SK-N-SH (cell line): ENCODE measurements at regions not wholly inside any gene's neighbourhood (a gene's known extent, or its start where the extent isn't known, plus 50 kb on each side); places are given as distances from the start of the nearest gene placed in this dataset.

Source experiments
- CTCF ChIP-seq: fragments of 200-600 bp; sonication (generic); IDR thresholded peaks from 2 replicates; pipeline ENCODE4 v1.6.1; 2017; ENCODE audit warnings: antibody characterized with exemption, mild to moderate bottlenecking, moderate library complexity
- ELF1 ChIP-seq: IDR thresholded peaks from 2 replicates; pipeline ENCODE4 v1.4.0; 2012
- EP300 ChIP-seq, 2 experiments: IDR thresholded peaks; 2 replicates each; pipeline versions ENCODE4 v1.4.0 to v1.6.1; 2012; ENCODE audit warnings: borderline replicate concordance in 1 of 2, low read depth in 1 of 2, low read length in 1 of 2
- EZH2phosphoT487 ChIP-seq: fragments of 200-600 bp; sonication (generic); IDR thresholded peaks from 2 replicates; pipeline ENCODE4 v1.6.1; 2017; ENCODE audit warnings: low read depth, mixed run types, mild to moderate bottlenecking, antibody characterized with exemption, moderate library complexity, borderline replicate concordance
- FOXM1 ChIP-seq: IDR thresholded peaks from 2 replicates; pipeline ENCODE4 v1.4.0; 2012; ENCODE audit warnings: low read depth, mild to moderate bottlenecking
- MAX ChIP-seq: IDR thresholded peaks from 2 replicates; pipeline ENCODE4 v1.4.0; 2012; ENCODE audit warnings: low read depth
- NFIC ChIP-seq: IDR thresholded peaks from 2 replicates; pipeline ENCODE4 v1.4.0; 2012; ENCODE audit warnings: borderline replicate concordance
- NRF1 ChIP-seq: IDR thresholded peaks from 2 replicates; pipeline ENCODE4 v1.6.1; 2012; ENCODE audit warnings: low read depth, mild to moderate bottlenecking, low read length
- POLR2AphosphoS5 ChIP-seq: IDR thresholded peaks from 2 replicates; pipeline ENCODE4 v1.6.1; 2012; ENCODE audit warnings: low read depth, low read length
- RAD21 ChIP-seq: IDR thresholded peaks from 2 replicates; pipeline ENCODE4 v1.6.1; 2012; ENCODE audit warnings: mild to moderate bottlenecking, low read length
- RFX5 ChIP-seq: IDR thresholded peaks from 2 replicates; pipeline ENCODE4 v1.6.1; 2012; ENCODE audit warnings: mild to moderate bottlenecking, improper control_type of control experiment, low read length
- SMC3 ChIP-seq: IDR thresholded peaks from 2 replicates; pipeline ENCODE4 v1.6.1; 2012; ENCODE audit warnings: low read depth, low read length, improper control_type of control experiment
- TAF1 ChIP-seq: IDR thresholded peaks from 2 replicates; pipeline ENCODE4 v1.6.1; 2012; ENCODE audit warnings: low read depth, mild to moderate bottlenecking, low read length, moderate library complexity, borderline replicate concordance
- YY1 ChIP-seq: IDR thresholded peaks from 2 replicates; pipeline ENCODE4 v1.4.0; 2012; ENCODE audit warnings: low read depth, mild to moderate bottlenecking

- no peak for TF ChIP-seq CTCF
- no peak for TF ChIP-seq EZH2phosphoT487
- no peak for TF ChIP-seq POLR2AphosphoS5
- TF ChIP-seq SMC3: no peak
- TF ChIP-seq ELF1: no peak
- TF ChIP-seq TAF1: no peak
- TF ChIP-seq RFX5: no peak
- TF ChIP-seq YY1: no peak
- no peak for TF ChIP-seq RAD21
- no peak for TF ChIP-seq EP300 (IDR thresholded peaks at IDR 0.05; ENCODE audit: borderline replicate concordance in 1 of 2, low read depth in 1 of 2, low read length in 1 of 2)
- TF ChIP-seq NFIC: no peak
- no peak for TF ChIP-seq NRF1
- no peak for TF ChIP-seq MAX
- TF ChIP-seq FOXM1: no peak
Observed at GRCh38 chr1:187566354-187566753, 737.6 kb downstream of the PLA2G4A start.
